Loucy (cell line): ENCODE measurements at regions not wholly inside any gene's neighbourhood (a gene's known extent, or its start where the extent isn't known, plus 50 kb on each side); places are given as distances from the start of the nearest gene placed in this dataset.

Experiments used
- H2AFZ ChIP-seq: fragments of 200-600 bp; sonication (generic); 2 replicates; pipeline ENCODE4 v1.6.0; 2016; ENCODE audit warnings: antibody characterized with exemption, mild to moderate bottlenecking, low read length, moderate library complexity
- H3F3A ChIP-seq: fragments of 200-600 bp; 2 replicates; pipeline ENCODE4 v1.6.0; 2016; ENCODE audit warnings: antibody characterized with exemption, low read depth, mild to moderate bottlenecking
- H3K27me3 ChIP-seq: fragments of 200-600 bp; sonication (generic); 2 replicates; pipeline ENCODE4 v1.6.1; 2014; ENCODE audit warnings: low read length, mild to moderate bottlenecking; ENCODE audit not compliant: insufficient read depth, poor library complexity, severe bottlenecking
- H3K36me3 ChIP-seq: fragments of 200-600 bp; sonication (generic); 2 replicates; pipeline ENCODE4 v1.6.1; 2016; ENCODE audit warnings: low read length; ENCODE audit not compliant: insufficient read depth
- H3K4me1 ChIP-seq: fragments of 200-600 bp; sonication (generic); 2 replicates; pipeline ENCODE4 v1.5.1; 2014; ENCODE audit warnings: low read length, mild to moderate bottlenecking; ENCODE audit not compliant: insufficient read depth, poor library complexity, severe bottlenecking
- H3K4me2 ChIP-seq: fragments of 200-600 bp; sonication (generic); 2 replicates; pipeline ENCODE4 v1.6.0; 2014; ENCODE audit warnings: antibody characterized with exemption, low read length, low read depth, mild to moderate bottlenecking; ENCODE audit not compliant: poor library complexity, severe bottlenecking
- H3K4me3 ChIP-seq: fragments of 200-600 bp; sonication (generic); 2 replicates; pipeline ENCODE4 v1.5.1; 2014; ENCODE audit warnings: low read length, mild to moderate bottlenecking, mixed read lengths; ENCODE audit not compliant: poor library complexity, severe bottlenecking
- H3K79me2 ChIP-seq: fragments of 200-600 bp; sonication (generic); 2 replicates; pipeline ENCODE4 v1.6.1; 2014; ENCODE audit warnings: low read length; ENCODE audit not compliant: insufficient read depth
- H3K9ac ChIP-seq: fragments of 200-600 bp; sonication (generic); 2 replicates; pipeline ENCODE4 v1.6.0; 2014; ENCODE audit warnings: mild to moderate bottlenecking, low read depth, low read length, moderate library complexity; ENCODE audit not compliant: poor library complexity, severe bottlenecking
- H3K9me2 ChIP-seq: fragments of 200-600 bp; sonication (generic); replicated peaks from 2 replicates; pipeline ENCODE4 v1.6.1; 2016; ENCODE audit warnings: low read depth, low read length, mixed read lengths
- H3K9me3 ChIP-seq: fragments of 200-600 bp; sonication (generic); 2 replicates; pipeline ENCODE4 v1.6.1; 2014; ENCODE audit warnings: mild to moderate bottlenecking, antibody characterized with exemption, low read length, low read depth; ENCODE audit not compliant: insufficient read depth
- H4K20me1 ChIP-seq: fragments of 200-600 bp; sonication (generic); 2 replicates; pipeline ENCODE4 v1.6.0; 2014; ENCODE audit warnings: antibody characterized with exemption, low read length, mild to moderate bottlenecking; ENCODE audit not compliant: insufficient read depth, poor library complexity, severe bottlenecking
- CTCF ChIP-seq: fragments of 200-600 bp; sonication (generic); conservative IDR thresholded peaks from 2 replicates; pipeline ENCODE4 v1.5.1; 2014; ENCODE audit warnings: mild to moderate bottlenecking, antibody characterized with exemption, low read length
- EZH2phosphoT487 ChIP-seq: fragments of 200-600 bp; IDR thresholded peaks from 2 replicates; pipeline ENCODE4 v1.6.1; 2018; ENCODE audit warnings: antibody characterized with exemption, mild to moderate bottlenecking, moderate library complexity, borderline replicate concordance

- H3K36me3 ChIP-seq = no peaks in the 10 kb centered on the region
- H2AFZ ChIP-seq = no peak overlapping the region
- no peaks in the 10 kb centered on the region for H3K4me1 ChIP-seq
- H3K4me2 ChIP-seq = no peak overlapping the region
- no peaks in the 10 kb centered on the region for H3K9me3 ChIP-seq
- H3K9me2 ChIP-seq = no peaks in the 10 kb centered on the region
- H3K79me2 ChIP-seq = no peaks in the 10 kb centered on the region
- TF ChIP-seq CTCF (no peak), EZH2phosphoT487 (no peak)
- H3K4me3 ChIP-seq = no peak overlapping the region
- H3F3A ChIP-seq = no peaks in the 10 kb centered on the region
- H4K20me1 ChIP-seq = no peaks in the 10 kb centered on the region
- no peaks in the 10 kb centered on the region for H3K27me3 ChIP-seq
- H3K9ac ChIP-seq = no peak overlapping the region
Measured at GRCh38 chr6:147728903-147729302, 220.4 kb downstream of the SAMD5 start.

- peaks cover 11% of the 10 kb centered on the region for H3K4me1 ChIP-seq
- H3K36me3 ChIP-seq = no peaks in the 10 kb centered on the region
- no peaks in the 10 kb centered on the region for H3K27me3 ChIP-seq
- no peaks in the 10 kb centered on the region for H3K9me2 ChIP-seq
- no peak overlapping the region for H3K4me2 ChIP-seq
- H4K20me1 ChIP-seq = no peaks in the 10 kb centered on the region
- no peak overlapping the region for H2AFZ ChIP-seq
- TF ChIP-seq EZH2phosphoT487 (no peak), CTCF (no peak)
- no peaks in the 10 kb centered on the region for H3F3A ChIP-seq
- H3K9ac ChIP-seq = no peak overlapping the region
- H3K9me3 ChIP-seq = no peaks in the 10 kb centered on the region
- H3K4me3 ChIP-seq = no peak overlapping the region
- no peaks in the 10 kb centered on the region for H3K79me2 ChIP-seq
Measured at GRCh38 chr6:147733686-147734085, 225.2 kb downstream of the SAMD5 start.

- Histone ChIP-seq H3K4me3 (no peak overlapping the region), H3K79me2 (no peaks in the 10 kb centered on the region), H3F3A (no peaks in the 10 kb centered on the region), H3K27me3 (no peaks in the 10 kb centered on the region), H3K4me2 (no peak overlapping the region), H3K9me3 (no peaks in the 10 kb centered on the region), H3K9ac (no peak overlapping the region), H4K20me1 (no peaks in the 10 kb centered on the region), H3K4me1 (peaks cover 15% of the 10 kb centered on the region), H2AFZ (no peak overlapping the region), H3K36me3 (no peaks in the 10 kb centered on the region), H3K9me2 (no peaks in the 10 kb centered on the region)
- TF ChIP-seq CTCF = no peak
- TF ChIP-seq EZH2phosphoT487 = no peak
Measured at GRCh38 chr6:147734151-147734550, 225.7 kb downstream of the SAMD5 start.
